ENCODE measurements at regions not wholly inside any gene's neighbourhood (a gene's known extent, or its start where the extent isn't known, plus 50 kb on each side); places are given as distances from the start of the nearest gene placed in this dataset.

DNA sequence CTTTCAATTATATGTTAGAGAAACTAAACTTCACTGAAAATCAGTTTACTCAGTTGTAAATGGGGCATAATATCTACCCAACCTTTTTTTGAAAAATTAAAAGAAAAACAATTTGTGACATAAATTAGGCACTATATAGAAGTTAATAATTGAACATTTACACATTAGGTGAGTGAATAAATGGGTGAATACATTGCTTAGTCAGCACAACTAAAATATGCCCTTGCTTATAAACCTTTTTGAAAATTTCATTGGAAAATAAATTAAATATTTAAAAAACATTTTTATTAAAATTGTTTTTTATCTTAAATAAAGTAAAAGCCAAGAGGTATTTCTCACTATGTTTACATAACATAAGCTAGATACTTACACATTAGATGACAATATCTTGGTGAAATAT, 994.5 kb upstream of the TENM4 start:
- H3K27me3 ChIP-seq (ENCODE audit: control insufficient read depth in 1 of 2, insufficient read depth in 2 of 2, low read length in 2 of 2): no peaks in the 10 kb centered on the region
- H3K9ac ChIP-seq (ENCODE audit: low read length): no peak overlapping the region
- H3K4me1 ChIP-seq (ENCODE audit: insufficient read depth, low read length): no peaks in the 10 kb centered on the region
- no peak overlapping the region for H3K4me3 ChIP-seq (ENCODE audit: low read depth in 1 of 2, low read length in 2 of 2)
- H3K9me3 ChIP-seq (ENCODE audit: low read length): no peaks in the 10 kb centered on the region
- no peak overlapping the region for H3K27ac ChIP-seq (ENCODE audit: low read depth, low read length)
- no peaks in the 10 kb centered on the region for H3K36me3 ChIP-seq (ENCODE audit: insufficient read depth, low read length)

GRCh38 chr11:80432057-80432456, 991.2 kb upstream of the TENM4 start:
- H3K4me3 ChIP-seq (ENCODE audit: low read depth in 1 of 2, low read length in 2 of 2): no peak overlapping the region
- no peaks in the 10 kb centered on the region for H3K27me3 ChIP-seq (ENCODE audit: control insufficient read depth in 1 of 2, insufficient read depth in 2 of 2, low read length in 2 of 2)
- H3K9ac ChIP-seq (ENCODE audit: low read length): no peak overlapping the region
- H3K9me3 ChIP-seq (ENCODE audit: low read length): no peaks in the 10 kb centered on the region
- H3K36me3 ChIP-seq (ENCODE audit: insufficient read depth, low read length): no peaks in the 10 kb centered on the region
- H3K4me1 ChIP-seq (ENCODE audit: insufficient read depth, low read length): no peaks in the 10 kb centered on the region
- no peak overlapping the region for H3K27ac ChIP-seq (ENCODE audit: low read depth, low read length)

- Histone ChIP-seq H3K4me1 (ENCODE audit: insufficient read depth, low read length) (no peaks in the 10 kb centered on the region), H3K9me3 (ENCODE audit: low read length) (no peaks in the 10 kb centered on the region), H3K27ac (ENCODE audit: low read depth, low read length) (no peak overlapping the region), H3K36me3 (ENCODE audit: insufficient read depth, low read length) (no peaks in the 10 kb centered on the region), H3K4me3 (ENCODE audit: low read depth in 1 of 2, low read length in 2 of 2) (no peak overlapping the region), H3K9ac (ENCODE audit: low read length) (no peak overlapping the region), H3K27me3 (ENCODE audit: control insufficient read depth in 1 of 2, insufficient read depth in 2 of 2, low read length in 2 of 2) (no peaks in the 10 kb centered on the region)
Observed at GRCh38 chr11:80424012-80424695, 983.3 kb upstream of the TENM4 start.

DNA sequence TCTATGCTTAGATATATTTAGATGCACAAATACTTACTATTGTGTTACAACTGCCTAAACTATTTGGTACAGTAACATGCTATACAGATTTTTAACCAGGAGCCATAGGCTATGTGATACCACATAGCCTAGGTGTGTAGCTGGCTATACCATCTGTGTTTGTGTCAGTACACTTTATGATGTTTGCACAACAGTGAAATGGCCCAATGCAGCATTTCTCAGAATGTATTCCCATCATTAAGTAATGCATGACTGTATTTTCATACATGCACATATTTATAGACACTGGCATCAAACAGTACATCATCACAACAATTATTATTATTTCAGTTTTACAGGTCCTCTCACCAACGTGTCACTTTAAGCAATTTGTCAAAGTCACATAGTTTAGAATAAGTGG, 979.5 kb upstream of the TENM4 start:
- no peaks in the 10 kb centered on the region for H3K9me3 ChIP-seq (ENCODE audit: low read length)

GRCh38 chr11:80417681-80418080, 976.9 kb upstream of the TENM4 start:
- Histone ChIP-seq H3K36me3 (ENCODE audit: insufficient read depth, low read length) (no peaks in the 10 kb centered on the region), H3K27me3 (ENCODE audit: control insufficient read depth in 1 of 2, insufficient read depth in 2 of 2, low read length in 2 of 2) (no peaks in the 10 kb centered on the region), H3K4me3 (ENCODE audit: low read depth in 1 of 2, low read length in 2 of 2) (no peak overlapping the region), H3K27ac (ENCODE audit: low read depth, low read length) (no peak overlapping the region), H3K9ac (ENCODE audit: low read length) (no peak overlapping the region), H3K9me3 (ENCODE audit: low read length) (no peaks in the 10 kb centered on the region), H3K4me1 (ENCODE audit: insufficient read depth, low read length) (no peaks in the 10 kb centered on the region)

More for the DNA sequence above, 979.5 kb upstream of the TENM4 start:
- no peak overlapping the region for H3K4me3 ChIP-seq (ENCODE audit: low read depth in 1 of 2, low read length in 2 of 2)
- no peaks in the 10 kb centered on the region for H3K36me3 ChIP-seq (ENCODE audit: insufficient read depth, low read length)
- H3K27me3 ChIP-seq (ENCODE audit: control insufficient read depth in 1 of 2, insufficient read depth in 2 of 2, low read length in 2 of 2): no peaks in the 10 kb centered on the region
- no peak overlapping the region for H3K9ac ChIP-seq (ENCODE audit: low read length)
- no peak overlapping the region for H3K27ac ChIP-seq (ENCODE audit: low read depth, low read length)
- H3K4me1 ChIP-seq (ENCODE audit: insufficient read depth, low read length): no peaks in the 10 kb centered on the region

GRCh38 chr11:80415580-80415979, 974.8 kb upstream of the TENM4 start:
- no peak overlapping the region for H3K9ac ChIP-seq (ENCODE audit: low read length)
- H3K4me3 ChIP-seq (ENCODE audit: low read depth in 1 of 2, low read length in 2 of 2): no peak overlapping the region
- H3K27ac ChIP-seq (ENCODE audit: low read depth, low read length): no peak overlapping the region
- no peaks in the 10 kb centered on the region for H3K27me3 ChIP-seq (ENCODE audit: control insufficient read depth in 1 of 2, insufficient read depth in 2 of 2, low read length in 2 of 2)
- H3K36me3 ChIP-seq (ENCODE audit: insufficient read depth, low read length): no peaks in the 10 kb centered on the region
- H3K9me3 ChIP-seq (ENCODE audit: low read length): no peaks in the 10 kb centered on the region
- H3K4me1 ChIP-seq (ENCODE audit: insufficient read depth, low read length): no peaks in the 10 kb centered on the region

DNA sequence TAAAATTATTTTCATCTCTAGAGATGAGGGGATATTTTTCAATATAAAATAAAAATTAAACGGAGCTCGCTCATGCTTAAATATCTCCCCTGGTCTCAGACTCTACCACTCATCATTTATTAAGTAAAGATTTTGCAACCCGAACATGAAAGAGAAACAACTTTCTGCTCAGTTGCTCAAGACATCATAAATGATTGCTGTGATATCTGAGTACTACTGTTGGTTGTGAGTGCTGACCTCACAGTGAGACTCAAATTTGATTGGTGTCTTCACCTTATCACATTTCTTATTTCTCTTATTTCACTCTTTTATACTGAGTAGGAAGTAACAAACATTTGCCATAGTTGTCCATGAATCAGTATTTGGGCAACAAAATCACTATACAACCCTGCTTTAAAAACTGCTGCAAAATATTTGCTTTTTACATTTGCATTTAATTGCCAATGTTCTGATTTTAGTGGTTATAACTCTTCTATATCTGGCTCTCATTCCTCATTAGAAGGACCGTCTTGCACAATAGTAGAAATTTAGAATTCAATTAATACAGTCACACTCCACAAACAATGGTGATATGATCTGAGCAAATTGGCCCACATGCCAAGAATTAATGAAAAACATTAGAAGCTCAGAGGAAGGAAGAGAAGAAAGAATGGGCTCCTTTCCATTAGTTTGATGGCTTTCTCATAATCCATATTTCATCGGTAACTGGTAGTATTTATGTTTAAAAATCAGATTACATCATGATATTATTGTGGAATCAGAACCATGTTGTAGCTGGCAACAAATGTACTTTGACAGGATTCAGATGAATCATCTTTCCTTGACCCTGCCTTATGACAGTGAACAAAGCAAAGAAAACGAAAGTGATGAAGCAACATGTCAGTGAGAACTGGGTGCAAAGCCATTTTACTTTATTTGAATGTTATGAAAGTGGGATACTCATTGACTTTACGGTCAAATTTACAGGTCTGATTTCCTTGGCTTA, 973.6 kb upstream of the TENM4 start:
- Histone ChIP-seq H3K4me3 (ENCODE audit: low read depth in 1 of 2, low read length in 2 of 2) (no peak overlapping the region), H3K4me1 (ENCODE audit: insufficient read depth, low read length) (no peaks in the 10 kb centered on the region), H3K27ac (ENCODE audit: low read depth, low read length) (no peak overlapping the region), H3K9ac (ENCODE audit: low read length) (no peak overlapping the region), H3K9me3 (ENCODE audit: low read length) (no peaks in the 10 kb centered on the region), H3K27me3 (ENCODE audit: control insufficient read depth in 1 of 2, insufficient read depth in 2 of 2, low read length in 2 of 2) (no peaks in the 10 kb centered on the region), H3K36me3 (ENCODE audit: insufficient read depth, low read length) (no peaks in the 10 kb centered on the region)

DNA sequence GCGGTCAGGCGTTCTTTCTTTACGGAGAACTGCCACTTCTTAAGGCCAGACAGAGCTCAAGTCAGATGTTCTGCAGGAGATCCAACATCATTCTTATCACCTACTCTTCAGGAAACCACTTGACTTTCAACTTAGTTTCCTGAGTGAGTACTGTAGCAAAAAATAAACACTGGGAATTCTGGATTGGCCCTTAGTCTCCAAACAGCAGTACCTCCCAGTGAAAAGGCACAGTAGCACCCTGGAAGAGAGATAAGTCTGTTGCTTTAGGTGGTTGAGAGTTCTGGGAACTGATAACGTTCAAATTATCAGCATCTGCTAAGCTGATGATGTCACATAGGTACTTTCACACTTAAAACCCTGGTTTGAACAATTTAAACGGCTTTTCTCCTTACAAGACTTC, 971.8 kb upstream of the TENM4 start:
- Histone ChIP-seq H3K4me1 (ENCODE audit: insufficient read depth, low read length) (no peaks in the 10 kb centered on the region), H3K4me3 (ENCODE audit: low read depth in 1 of 2, low read length in 2 of 2) (no peak overlapping the region), H3K27ac (ENCODE audit: low read depth, low read length) (no peak overlapping the region), H3K9ac (ENCODE audit: low read length) (no peak overlapping the region), H3K9me3 (ENCODE audit: low read length) (no peaks in the 10 kb centered on the region), H3K36me3 (ENCODE audit: insufficient read depth, low read length) (no peaks in the 10 kb centered on the region), H3K27me3 (ENCODE audit: control insufficient read depth in 1 of 2, insufficient read depth in 2 of 2, low read length in 2 of 2) (no peaks in the 10 kb centered on the region)

DNA sequence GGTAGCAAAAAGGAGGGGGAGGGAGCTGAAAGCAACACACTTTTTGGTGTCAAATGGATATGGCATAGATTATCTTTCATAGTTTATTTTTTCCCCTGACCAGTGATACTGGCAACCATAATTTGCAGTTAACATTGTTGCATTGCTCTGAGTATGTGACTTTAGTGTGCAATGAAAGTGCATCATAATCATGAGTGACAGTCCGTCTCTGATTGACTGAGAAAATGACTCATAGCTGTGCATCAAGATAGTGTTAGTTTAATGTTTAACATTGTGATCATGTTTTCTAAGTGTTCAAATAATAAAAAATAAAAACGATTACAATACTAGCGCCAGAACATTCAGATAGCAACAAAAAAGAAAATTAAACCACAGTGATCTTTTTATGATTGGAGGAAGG, 952.4 kb upstream of the TENM4 start:
- H3K36me3 ChIP-seq (ENCODE audit: insufficient read depth, low read length): no peaks in the 10 kb centered on the region
- H3K4me1 ChIP-seq (ENCODE audit: insufficient read depth, low read length): no peaks in the 10 kb centered on the region
- H3K4me3 ChIP-seq (ENCODE audit: low read depth in 1 of 2, low read length in 2 of 2): no peak overlapping the region
- H3K9ac ChIP-seq (ENCODE audit: low read length): no peak overlapping the region
- no peak overlapping the region for H3K27ac ChIP-seq (ENCODE audit: low read depth, low read length)
- H3K9me3 ChIP-seq (ENCODE audit: low read length): no peaks in the 10 kb centered on the region
- no peaks in the 10 kb centered on the region for H3K27me3 ChIP-seq (ENCODE audit: control insufficient read depth in 1 of 2, insufficient read depth in 2 of 2, low read length in 2 of 2)

GRCh38 chr11:80390505-80390904, 949.7 kb upstream of the TENM4 start:
- no peaks in the 10 kb centered on the region for H3K4me1 ChIP-seq (ENCODE audit: insufficient read depth, low read length)
- H3K9ac ChIP-seq (ENCODE audit: low read length): no peak overlapping the region
- H3K4me3 ChIP-seq (ENCODE audit: low read depth in 1 of 2, low read length in 2 of 2): no peak overlapping the region
- H3K27me3 ChIP-seq (ENCODE audit: control insufficient read depth in 1 of 2, insufficient read depth in 2 of 2, low read length in 2 of 2): no peaks in the 10 kb centered on the region
- H3K36me3 ChIP-seq (ENCODE audit: insufficient read depth, low read length): no peaks in the 10 kb centered on the region
- H3K9me3 ChIP-seq (ENCODE audit: low read length): no peaks in the 10 kb centered on the region
- H3K27ac ChIP-seq (ENCODE audit: low read depth, low read length): no peak overlapping the region

DNA sequence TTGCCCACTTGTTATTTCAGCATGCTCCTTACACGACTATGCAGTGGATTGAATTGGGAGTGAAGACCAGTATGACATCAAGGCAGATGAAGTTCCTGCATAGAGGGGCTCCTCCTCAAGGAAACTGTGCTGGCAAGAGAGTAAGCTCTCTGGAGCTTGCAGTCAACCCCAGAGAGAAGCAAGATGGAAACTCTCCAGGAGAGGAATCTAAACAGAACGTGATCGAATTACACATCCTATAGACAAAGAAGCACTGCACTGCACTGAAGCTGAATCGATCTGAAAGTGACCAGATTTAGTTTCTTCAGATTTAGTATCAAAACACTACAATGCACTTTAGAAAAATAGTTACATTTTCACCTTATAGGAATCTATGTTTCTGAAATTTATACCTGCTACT, 947.7 kb upstream of the TENM4 start:
- H3K27ac ChIP-seq (ENCODE audit: low read depth, low read length): no peak overlapping the region
- H3K27me3 ChIP-seq (ENCODE audit: control insufficient read depth in 1 of 2, insufficient read depth in 2 of 2, low read length in 2 of 2): no peaks in the 10 kb centered on the region
- H3K36me3 ChIP-seq (ENCODE audit: insufficient read depth, low read length): no peaks in the 10 kb centered on the region
- no peak overlapping the region for H3K4me3 ChIP-seq (ENCODE audit: low read depth in 1 of 2, low read length in 2 of 2)
- no peaks in the 10 kb centered on the region for H3K9me3 ChIP-seq (ENCODE audit: low read length)
- H3K4me1 ChIP-seq (ENCODE audit: insufficient read depth, low read length): no peaks in the 10 kb centered on the region
- no peak overlapping the region for H3K9ac ChIP-seq (ENCODE audit: low read length)

All from muscle layer of colon (tissue), 2 donors.